Erythroblast (primary cell): ENCODE measurements at regions not wholly inside any gene's neighbourhood (a gene's known extent, or its start where the extent isn't known, plus 50 kb on each side); places are given as distances from the start of the nearest gene placed in this dataset.

Experiments
- GATA1 ChIP-seq: IDR thresholded peaks from 2 replicates; pipeline ENCODE4 v1.6.1; 2011; ENCODE audit warnings: low read depth, mild to moderate bottlenecking, control low read depth, low read length, moderate library complexity
- POLR2A ChIP-seq: IDR thresholded peaks from 2 replicates; pipeline ENCODE4 v1.6.1; 2011; ENCODE audit warnings: mild to moderate bottlenecking, low read length

DNA sequence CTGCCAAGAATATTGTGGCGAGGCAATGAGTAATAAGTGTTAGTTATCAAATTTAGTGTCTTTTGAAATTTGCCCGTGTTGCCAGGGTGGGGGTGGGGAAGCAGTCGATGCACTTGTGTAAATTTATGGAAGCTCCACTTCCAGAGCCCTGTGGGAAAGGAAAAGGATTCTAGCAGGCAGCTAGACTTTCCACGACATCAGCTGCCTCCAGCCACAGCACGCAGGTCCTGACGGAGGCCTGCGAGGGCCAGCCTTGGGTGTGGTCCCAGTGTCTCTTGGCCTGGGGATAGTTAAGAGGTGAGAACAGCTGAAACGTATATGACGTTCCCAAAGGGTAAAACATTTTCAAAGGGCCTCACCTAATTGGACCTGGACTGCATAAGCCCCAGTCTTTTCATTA is 433.0 kb downstream of the TSHZ3 start:
- no peak for TF ChIP-seq POLR2A
- no peak for TF ChIP-seq GATA1
